GM18498 (cell line): ENCODE measurements at regions not wholly inside any gene's neighbourhood (a gene's known extent, or its start where the extent isn't known, plus 50 kb on each side); places are given as distances from the start of the nearest gene placed in this dataset.
"Not testable (repeated sequence)": the region's sequence is repeated elsewhere in the genome, so short reads cannot be mapped to it uniquely, and the experiment has no call there.

Source experiments
- ATAC-seq: cut with Tn5 transposase; IDR thresholded peaks from one replicate; pipeline ENCODE4 v1.9.1; 2021; ENCODE audit warnings: mild to moderate bottlenecking, moderate library complexity; ENCODE audit not compliant: unreplicated experiment

- ATAC-seq = no peak
These were observed 272.6 kb downstream of the RPS4Y2 start for GRCh38 chrY:21028506-21028905.

- ATAC-seq = no peak
These were observed 277.5 kb downstream of the RPS4Y2 start for GRCh38 chrY:21033363-21033762.

DNA sequence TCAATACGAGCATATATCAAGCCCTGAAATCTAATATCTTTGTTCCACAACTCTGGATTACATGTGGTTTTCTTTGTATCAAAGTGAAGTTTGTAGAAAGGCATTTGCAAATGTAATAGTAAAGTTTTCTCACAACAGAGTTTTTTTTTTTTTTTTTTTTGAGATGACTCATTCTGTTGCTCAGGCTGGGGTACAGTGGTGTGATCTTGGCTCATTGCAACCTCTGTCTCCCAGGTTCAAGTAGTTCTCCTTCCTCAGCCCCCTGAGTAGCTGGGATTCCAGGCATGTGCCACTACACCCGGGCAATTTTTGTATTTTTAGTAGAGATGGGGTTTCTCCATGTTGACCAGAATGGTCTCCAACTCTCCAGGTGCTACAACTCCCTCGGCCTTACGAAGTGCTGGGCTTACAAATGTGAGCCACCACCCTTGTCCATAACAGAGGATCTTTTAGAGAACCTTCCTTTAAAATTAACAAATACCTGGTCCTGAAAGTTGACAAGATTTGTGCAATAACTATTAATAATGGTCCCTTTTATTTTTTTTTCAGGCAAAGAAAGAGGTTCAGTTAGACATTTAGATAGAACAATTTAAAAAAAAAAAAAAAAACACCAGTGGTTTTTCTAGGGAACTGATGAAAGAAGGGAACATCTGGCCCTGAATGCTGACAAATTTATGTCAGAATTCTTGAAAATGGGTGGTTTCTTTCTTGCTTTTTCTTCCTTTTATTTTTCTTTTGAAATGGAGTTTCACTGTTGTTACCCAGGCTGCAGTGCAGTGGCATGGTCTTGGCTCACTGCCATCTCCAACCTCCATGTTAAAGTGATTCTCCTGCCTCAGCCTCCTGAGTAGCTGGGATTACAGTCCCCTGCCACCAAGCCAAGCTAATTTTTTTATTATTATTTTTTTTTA, 278.5 kb downstream of the RPS4Y2 start:
- no peak for ATAC-seq

DNA sequence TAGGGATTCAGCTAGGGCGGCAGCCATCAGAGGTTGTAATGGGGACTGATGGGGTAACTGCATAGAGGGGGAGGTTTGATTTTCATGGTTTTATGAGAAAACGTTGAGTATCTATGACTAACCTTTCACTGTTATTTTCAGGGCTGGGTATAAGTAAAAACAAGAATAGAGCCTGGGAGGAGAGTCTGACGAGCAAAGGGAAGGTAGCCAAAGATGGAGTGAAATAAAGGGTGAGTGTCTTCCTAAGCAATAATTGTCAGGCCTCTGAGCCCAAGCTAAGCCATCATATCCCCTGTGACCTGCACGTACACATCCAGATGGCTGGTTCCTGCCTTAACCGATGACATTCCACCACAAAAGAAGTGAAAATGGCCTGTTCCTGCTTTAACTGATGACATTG, 281.5 kb downstream of the RPS4Y2 start:
- ATAC-seq = not testable (repeated sequence)

DNA sequence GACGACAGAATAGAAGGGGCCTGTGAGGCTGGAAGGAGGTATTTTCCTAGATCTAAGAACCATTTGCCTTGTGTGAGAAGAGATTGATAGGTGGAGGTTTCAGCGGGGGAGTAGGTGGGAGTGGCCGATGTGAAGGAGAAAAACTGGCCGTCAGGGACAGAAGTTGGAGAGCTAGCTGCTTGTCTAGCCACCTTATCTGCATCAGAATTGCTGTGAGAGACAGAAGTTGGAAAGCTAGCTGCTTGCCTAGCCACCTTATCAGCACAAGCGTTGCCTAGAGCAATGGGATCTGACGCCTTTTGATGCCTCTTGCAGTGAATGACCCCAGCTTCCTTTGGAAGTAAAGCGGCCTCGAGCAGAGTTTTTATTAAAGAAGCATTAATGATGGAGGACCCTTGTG, 283.9 kb downstream of the RPS4Y2 start:
- ATAC-seq = no peak

GRCh38 chrY:21040711-21041110, 284.8 kb downstream of the RPS4Y2 start:
- not testable (repeated sequence) for ATAC-seq

GRCh38 chrY:21073079-21073478, 317.2 kb downstream of the RPS4Y2 start:
- no peak for ATAC-seq

- ATAC-seq = no peak
These were observed 317.8 kb downstream of the RPS4Y2 start for GRCh38 chrY:21073641-21074260.

- ATAC-seq = no peak
These were observed 319.8 kb downstream of the RPS4Y2 start for GRCh38 chrY:21075658-21076057.

GRCh38 chrY:21079670-21080069, 323.8 kb downstream of the RPS4Y2 start:
- no peak for ATAC-seq

GRCh38 chrY:21081640-21082611, 326.0 kb downstream of the RPS4Y2 start:
- no peak for ATAC-seq

DNA sequence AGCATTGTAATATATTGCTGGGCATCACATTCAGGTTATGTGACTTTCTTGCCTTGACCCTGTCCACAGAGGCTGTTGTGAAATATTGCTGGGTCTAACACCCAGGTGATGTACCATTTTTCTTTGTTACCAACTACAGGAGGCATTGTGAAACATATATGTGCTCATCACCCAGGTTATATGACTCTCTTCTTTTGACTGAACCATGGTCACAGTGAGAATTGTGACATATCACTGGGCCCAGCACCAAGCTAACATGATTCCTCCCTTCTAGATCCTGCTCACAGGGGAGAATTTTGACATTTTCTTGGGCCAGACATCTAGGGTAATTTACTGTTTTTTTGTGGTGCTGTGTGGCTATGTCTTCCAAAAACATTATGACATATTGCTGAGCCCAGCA, 326.7 kb downstream of the RPS4Y2 start:
- no peak for ATAC-seq

DNA sequence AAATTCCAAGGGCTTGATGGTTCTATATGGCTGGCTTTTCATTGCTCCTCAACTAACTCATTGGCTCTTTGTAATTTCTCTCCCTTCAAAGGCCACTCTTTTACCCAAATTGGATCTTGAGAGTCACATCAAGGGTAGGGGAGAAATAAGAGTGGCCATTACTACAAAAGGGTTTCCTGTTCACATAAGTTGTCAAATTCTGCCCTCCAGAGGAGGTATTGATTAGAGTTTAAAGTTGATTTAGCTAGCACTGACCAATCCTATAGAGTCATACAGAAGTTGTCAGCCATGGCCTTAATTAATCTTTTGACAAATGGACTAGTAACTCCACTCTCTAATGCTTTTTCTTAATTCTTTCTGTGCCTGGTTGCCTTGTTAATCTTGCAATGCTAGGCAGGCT, 336.0 kb downstream of the RPS4Y2 start:
- no peak for ATAC-seq

DNA sequence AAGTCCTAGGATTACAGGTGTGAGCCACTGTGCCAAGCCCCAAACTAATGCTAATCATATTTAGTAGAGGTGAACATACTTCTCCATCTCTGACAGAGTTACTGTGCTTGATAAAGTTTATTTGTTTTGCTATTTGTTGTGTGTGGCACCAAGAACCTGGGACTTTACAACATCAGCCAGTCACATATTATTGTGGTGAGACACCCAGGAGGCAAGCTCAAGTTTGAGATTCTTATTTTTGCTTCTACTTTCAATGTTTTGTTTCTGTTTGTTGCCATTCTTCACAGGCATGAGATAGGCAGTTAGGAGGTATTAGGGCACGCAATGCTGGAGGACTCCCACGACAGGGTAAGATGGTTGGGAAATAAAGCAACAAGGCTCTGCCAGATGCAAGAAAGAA, 346.6 kb downstream of the RPS4Y2 start:
- peak; percentile 66 for ATAC-seq

DNA sequence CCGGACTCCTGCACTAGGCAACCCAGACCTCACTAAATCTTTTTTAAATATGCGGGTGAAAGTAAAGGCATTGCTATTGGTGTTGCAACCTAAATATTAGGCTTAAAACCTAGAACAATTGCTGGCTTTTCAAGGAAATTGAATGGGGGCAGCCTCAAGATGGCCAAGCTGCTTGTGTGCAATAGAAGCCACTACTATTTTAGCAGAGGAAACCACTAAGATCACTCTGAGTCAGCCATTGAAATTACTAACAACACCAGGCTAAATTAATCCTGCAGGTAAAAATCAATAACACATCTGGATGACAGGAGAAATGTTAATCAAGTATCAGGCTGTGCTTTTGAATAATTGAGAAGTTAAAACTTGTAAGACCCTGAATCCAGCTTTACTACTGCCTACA, 348.0 kb downstream of the RPS4Y2 start:
- ATAC-seq = peak; percentile 64

DNA sequence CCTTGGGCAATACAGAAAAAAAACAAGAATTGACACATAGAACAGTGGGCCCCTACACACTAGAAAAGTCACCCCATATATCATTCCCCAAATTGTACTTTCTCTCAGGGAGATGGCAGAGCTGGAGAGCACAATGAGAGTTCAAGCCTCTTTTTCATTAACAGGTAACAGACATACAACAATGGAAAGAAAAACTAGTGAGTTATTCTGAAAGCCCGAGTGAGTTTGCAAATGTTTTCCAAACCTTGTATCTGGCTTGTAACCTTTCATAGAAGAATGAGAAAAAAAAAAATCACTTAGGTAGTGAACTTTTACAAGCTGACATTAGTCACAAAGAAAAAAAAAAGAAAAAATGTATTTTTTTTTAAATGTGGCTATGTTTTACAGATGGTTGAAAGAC, 349.6 kb downstream of the RPS4Y2 start:
- no peak for ATAC-seq

DNA sequence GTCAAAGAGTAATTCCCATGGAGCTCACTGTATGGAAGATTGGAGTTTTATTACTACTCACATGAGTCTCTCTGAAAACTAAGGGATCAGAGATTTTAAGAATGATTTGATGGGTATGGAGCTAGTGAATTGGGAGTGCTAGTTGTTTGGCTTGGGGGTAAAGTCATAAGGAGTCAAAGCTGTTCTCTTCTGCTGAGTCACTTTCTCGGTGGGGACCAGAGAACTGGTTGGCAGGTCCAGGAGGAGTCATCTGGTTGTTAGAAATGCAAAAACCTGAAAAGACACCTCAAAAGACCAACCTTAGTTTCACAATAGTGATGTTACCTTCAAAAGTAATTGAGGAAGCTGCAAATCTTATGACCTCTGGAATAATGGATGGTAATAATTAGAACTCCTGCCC, 355.4 kb downstream of the RPS4Y2 start:
- no peak for ATAC-seq

- no peak for ATAC-seq
These were observed 365.2 kb downstream of the RPS4Y2 start for GRCh38 chrY:21121065-21121464.

GRCh38 chrY:21135591-21135990, 375.5 kb upstream of the RBMY1B start:
- ATAC-seq = no peak

- ATAC-seq = no peak
These were observed 372.9 kb upstream of the RBMY1B start for GRCh38 chrY:21138056-21138758.

GRCh38 chrY:21146331-21146730, 364.8 kb upstream of the RBMY1B start:
- no peak for ATAC-seq
